WTC11 (cell line): ENCODE measurements at regions not wholly inside any gene's neighbourhood (a gene's known extent, or its start where the extent isn't known, plus 50 kb on each side); places are given as distances from the start of the nearest gene placed in this dataset.

Experiments used
- ATAC-seq: fragments of 200-7000 bp; cut with Tn5 transposase; 2 replicates; pipeline ENCODE4 v1.10.0; 2021; ENCODE audit warnings: mild to moderate bottlenecking, moderate library complexity
- CTCF ChIA-PET: fragments of 300-600 bp; sonication (Branson Sonifier 250); formaldehyde crosslinking; loops from one replicate; lab custom pipeline; 2021; ENCODE audit warnings: antibody characterized with exemption; lab: Charles Lee
- POLR2A ChIA-PET: fragments of 350-600 bp; sonication (Branson Sonifier 250); formaldehyde crosslinking; loops from one replicate; lab custom pipeline; 2021; ENCODE audit warnings: antibody characterized with exemption; lab: Charles Lee
- DNase-seq: peaks from one replicate; pipeline ENCODE4 v3.0.0; 2021; ENCODE audit warnings: low spot score
- H3K27ac Mint-ChIP-seq: 2 replicates; pipeline ENCODE4 v1.8.0; 2021; ENCODE audit warnings: mixed read lengths
- H3K27me3 Mint-ChIP-seq: 2 replicates; pipeline ENCODE4 v1.8.0; 2021; ENCODE audit warnings: low read depth, mild to moderate bottlenecking, moderate library complexity, mixed read lengths
- H3K36me3 Mint-ChIP-seq: 2 replicates; pipeline ENCODE4 v1.8.0; 2021; ENCODE audit warnings: mixed read lengths
- H3K4me1 Mint-ChIP-seq: 2 replicates; pipeline ENCODE4 v1.8.0; 2022; ENCODE audit warnings: mixed read lengths
- H3K4me3 Mint-ChIP-seq: 2 replicates; pipeline ENCODE4 v1.8.0; 2021; ENCODE audit warnings: mild to moderate bottlenecking, moderate library complexity, mixed read lengths
- H3K9me3 Mint-ChIP-seq: 2 replicates; pipeline ENCODE4 v1.8.0; 2021; ENCODE audit warnings: mixed read lengths
- E2F4 ChIP-seq: sonication (generic); formaldehyde crosslinking; IDR thresholded peaks from 2 replicates; pipeline ENCODE4 v1.8.1; 2022; ENCODE audit warnings: low read depth, mild to moderate bottlenecking, moderate library complexity, missing genetic modification reagents, borderline replicate concordance
- ELF4 ChIP-seq: sonication (generic); formaldehyde crosslinking; IDR thresholded peaks from 2 replicates; pipeline ENCODE4 v1.8.1; 2022; ENCODE audit warnings: low read depth, mild to moderate bottlenecking, moderate library complexity, missing genetic modification reagents
- FOXK1 ChIP-seq: sonication (generic); formaldehyde crosslinking; IDR thresholded peaks from 2 replicates; pipeline ENCODE4 v1.8.0; 2022; ENCODE audit warnings: mild to moderate bottlenecking, moderate library complexity, missing genetic modification reagents
- GABPB1 ChIP-seq: sonication (generic); formaldehyde crosslinking; IDR thresholded peaks from 2 replicates; pipeline ENCODE4 v1.8.1; 2023; ENCODE audit warnings: mild to moderate bottlenecking, missing genetic modification reagents
- IRF2 ChIP-seq: sonication (generic); formaldehyde crosslinking; IDR thresholded peaks from 2 replicates; pipeline ENCODE4 v1.8.0; 2022; ENCODE audit warnings: low read depth, missing genetic modification reagents, borderline replicate concordance
- MLX ChIP-seq: sonication (generic); formaldehyde crosslinking; IDR thresholded peaks from 2 replicates; pipeline ENCODE4 v1.8.1; 2023; ENCODE audit warnings: mild to moderate bottlenecking, missing genetic modification reagents, moderate library complexity
- MYBL2 ChIP-seq: sonication (generic); formaldehyde crosslinking; IDR thresholded peaks from 2 replicates; pipeline ENCODE4 v1.8.1; 2023; ENCODE audit warnings: mild to moderate bottlenecking, moderate library complexity, missing genetic modification reagents
- NR3C1 ChIP-seq: sonication (generic); formaldehyde crosslinking; conservative IDR thresholded peaks from 2 replicates; pipeline ENCODE4 v1.8.1; 2023; ENCODE audit warnings: low read depth, mild to moderate bottlenecking, missing genetic modification reagents
- PRRX2 ChIP-seq: fragments of 250-450 bp; sonication (Bioruptor Pico); IDR thresholded peaks from 2 replicates; pipeline ENCODE4 v1.8.0; 2021; ENCODE audit warnings: mild to moderate bottlenecking
- TEAD1 ChIP-seq: sonication (generic); formaldehyde crosslinking; IDR thresholded peaks from 2 replicates; pipeline ENCODE4 v1.8.0; 2022; ENCODE audit warnings: mild to moderate bottlenecking, missing genetic modification reagents
- TEAD4 ChIP-seq: sonication (generic); formaldehyde crosslinking; IDR thresholded peaks from 2 replicates; pipeline ENCODE4 v1.8.0; 2022; ENCODE audit warnings: mild to moderate bottlenecking, missing genetic modification reagents
- TP53 ChIP-seq: sonication (generic); formaldehyde crosslinking; IDR thresholded peaks from 2 replicates; pipeline ENCODE4 v1.8.1; 2023; ENCODE audit warnings: mild to moderate bottlenecking, missing genetic modification reagents
- USF2 ChIP-seq: sonication (generic); formaldehyde crosslinking; IDR thresholded peaks from 2 replicates; pipeline ENCODE4 v1.8.1; 2023; ENCODE audit warnings: mild to moderate bottlenecking, missing genetic modification reagents, moderate library complexity
- ZNF396 ChIP-seq: fragments of 250-450 bp; sonication (Bioruptor Pico); IDR thresholded peaks from 2 replicates; pipeline ENCODE4 v1.8.0; 2021; ENCODE audit warnings: mild to moderate bottlenecking, moderate library complexity, borderline replicate concordance
- TF ChIP-seq, protein P1 (sequence below): sonication (generic); formaldehyde crosslinking; IDR thresholded peaks from 2 replicates; pipeline ENCODE4 v1.8.0; 2023; ENCODE audit warnings: missing genetic modification reagents, mild to moderate bottlenecking, borderline replicate concordance
- TF ChIP-seq, protein P2 (sequence below): sonication (generic); formaldehyde crosslinking; IDR thresholded peaks from 2 replicates; pipeline ENCODE4 v1.8.0; 2023; ENCODE audit warnings: mild to moderate bottlenecking, missing genetic modification reagents
- TF ChIP-seq, protein P3 (sequence below): fragments of 250-450 bp; sonication (Bioruptor Pico); IDR thresholded peaks from 2 replicates; pipeline ENCODE4 v1.9.0; 2021; ENCODE audit warnings: moderate library complexity, mild to moderate bottlenecking, inconsistent platforms, borderline replicate concordance
- TF ChIP-seq, protein P4 (sequence below): sonication (generic); formaldehyde crosslinking; IDR thresholded peaks from 2 replicates; pipeline ENCODE4 v1.8.1; 2023; ENCODE audit warnings: mild to moderate bottlenecking, missing genetic modification reagents, borderline replicate concordance

DNA sequence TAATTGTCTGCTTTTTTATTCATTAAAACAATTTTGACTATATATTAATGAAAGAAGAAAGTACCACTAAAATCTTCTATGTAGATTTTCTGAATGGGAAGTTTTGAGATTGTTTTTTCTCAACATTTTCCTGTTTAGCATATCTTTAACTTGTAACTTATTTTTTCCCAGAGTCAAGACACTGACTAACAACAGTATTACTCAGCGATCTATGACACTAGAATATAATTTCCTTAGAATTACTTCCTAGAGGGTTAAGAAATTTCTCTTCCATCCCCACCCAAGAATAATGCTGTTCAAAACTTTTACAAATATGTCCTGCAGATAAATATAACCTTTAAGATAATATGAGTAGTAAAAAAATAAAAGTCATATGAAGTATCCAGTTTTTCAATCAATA is 218.2 kb upstream of the NR5A2 start (continued):
- TF ChIP-seq, protein P1, sequence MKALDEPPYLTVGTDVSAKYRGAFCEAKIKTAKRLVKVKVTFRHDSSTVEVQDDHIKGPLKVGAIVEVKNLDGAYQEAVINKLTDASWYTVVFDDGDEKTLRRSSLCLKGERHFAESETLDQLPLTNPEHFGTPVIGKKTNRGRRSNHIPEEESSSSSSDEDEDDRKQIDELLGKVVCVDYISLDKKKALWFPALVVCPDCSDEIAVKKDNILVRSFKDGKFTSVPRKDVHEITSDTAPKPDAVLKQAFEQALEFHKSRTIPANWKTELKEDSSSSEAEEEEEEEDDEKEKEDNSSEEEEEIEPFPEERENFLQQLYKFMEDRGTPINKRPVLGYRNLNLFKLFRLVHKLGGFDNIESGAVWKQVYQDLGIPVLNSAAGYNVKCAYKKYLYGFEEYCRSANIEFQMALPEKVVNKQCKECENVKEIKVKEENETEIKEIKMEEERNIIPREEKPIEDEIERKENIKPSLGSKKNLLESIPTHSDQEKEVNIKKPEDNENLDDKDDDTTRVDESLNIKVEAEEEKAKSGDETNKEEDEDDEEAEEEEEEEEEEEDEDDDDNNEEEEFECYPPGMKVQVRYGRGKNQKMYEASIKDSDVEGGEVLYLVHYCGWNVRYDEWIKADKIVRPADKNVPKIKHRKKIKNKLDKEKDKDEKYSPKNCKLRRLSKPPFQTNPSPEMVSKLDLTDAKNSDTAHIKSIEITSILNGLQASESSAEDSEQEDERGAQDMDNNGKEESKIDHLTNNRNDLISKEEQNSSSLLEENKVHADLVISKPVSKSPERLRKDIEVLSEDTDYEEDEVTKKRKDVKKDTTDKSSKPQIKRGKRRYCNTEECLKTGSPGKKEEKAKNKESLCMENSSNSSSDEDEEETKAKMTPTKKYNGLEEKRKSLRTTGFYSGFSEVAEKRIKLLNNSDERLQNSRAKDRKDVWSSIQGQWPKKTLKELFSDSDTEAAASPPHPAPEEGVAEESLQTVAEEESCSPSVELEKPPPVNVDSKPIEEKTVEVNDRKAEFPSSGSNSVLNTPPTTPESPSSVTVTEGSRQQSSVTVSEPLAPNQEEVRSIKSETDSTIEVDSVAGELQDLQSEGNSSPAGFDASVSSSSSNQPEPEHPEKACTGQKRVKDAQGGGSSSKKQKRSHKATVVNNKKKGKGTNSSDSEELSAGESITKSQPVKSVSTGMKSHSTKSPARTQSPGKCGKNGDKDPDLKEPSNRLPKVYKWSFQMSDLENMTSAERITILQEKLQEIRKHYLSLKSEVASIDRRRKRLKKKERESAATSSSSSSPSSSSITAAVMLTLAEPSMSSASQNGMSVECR (CRISPR knock-in tag), result no peak
- TF ChIP-seq NR3C1 (CRISPR knock-in tag), result no peak
- TF ChIP-seq IRF2 (CRISPR knock-in tag), result no peak
- no peak for TF ChIP-seq E2F4 (CRISPR knock-in tag)
- TF ChIP-seq ELF4 (CRISPR knock-in tag), result no peak

DNA sequence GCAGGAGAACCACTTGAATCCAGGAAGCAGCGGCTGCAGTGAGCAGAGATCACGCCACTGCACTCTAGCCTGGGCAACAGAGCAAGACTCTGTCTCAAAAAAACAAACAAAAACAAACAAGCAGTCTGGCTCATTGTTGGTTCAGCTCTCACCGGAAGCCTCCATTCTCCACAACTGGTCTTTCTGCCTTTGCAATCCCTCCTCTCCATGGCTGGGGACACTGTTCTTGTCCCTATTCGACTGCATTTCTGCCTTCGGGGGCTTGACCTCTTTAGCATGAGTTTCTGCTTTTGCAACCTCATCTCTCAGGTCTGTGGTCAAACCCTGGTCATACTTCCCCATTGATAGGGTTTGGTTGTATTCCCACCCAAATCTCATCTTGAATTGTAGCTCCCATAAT is 216.3 kb upstream of the NR5A2 start:
- ChIA-PET CTCF (no interaction called here), POLR2A (no interaction called here)
- Mint-ChIP-seq H3K4me3 (no peak overlapping the region), H3K9me3 (peaks cover 6% of the 10 kb centered on the region; the same call in 1 of the 2 replicates), H3K27ac (no peak overlapping the region), H3K4me1 (peaks cover 4% of the 10 kb centered on the region; the same call in 1 of the 2 replicates), H3K36me3 (no peaks in the 10 kb centered on the region), H3K27me3 (no peaks in the 10 kb centered on the region)
- TF ChIP-seq GABPB1 (CRISPR knock-in tag) (no peak), TEAD1 (CRISPR knock-in tag) (no peak), TEAD4 (no peak), TP53 (no peak), MYBL2 (no peak), ZNF396 (CRISPR knock-in tag) (no peak), PRRX2 (no peak), USF2 (no peak)
- TF ChIP-seq, protein P2, sequence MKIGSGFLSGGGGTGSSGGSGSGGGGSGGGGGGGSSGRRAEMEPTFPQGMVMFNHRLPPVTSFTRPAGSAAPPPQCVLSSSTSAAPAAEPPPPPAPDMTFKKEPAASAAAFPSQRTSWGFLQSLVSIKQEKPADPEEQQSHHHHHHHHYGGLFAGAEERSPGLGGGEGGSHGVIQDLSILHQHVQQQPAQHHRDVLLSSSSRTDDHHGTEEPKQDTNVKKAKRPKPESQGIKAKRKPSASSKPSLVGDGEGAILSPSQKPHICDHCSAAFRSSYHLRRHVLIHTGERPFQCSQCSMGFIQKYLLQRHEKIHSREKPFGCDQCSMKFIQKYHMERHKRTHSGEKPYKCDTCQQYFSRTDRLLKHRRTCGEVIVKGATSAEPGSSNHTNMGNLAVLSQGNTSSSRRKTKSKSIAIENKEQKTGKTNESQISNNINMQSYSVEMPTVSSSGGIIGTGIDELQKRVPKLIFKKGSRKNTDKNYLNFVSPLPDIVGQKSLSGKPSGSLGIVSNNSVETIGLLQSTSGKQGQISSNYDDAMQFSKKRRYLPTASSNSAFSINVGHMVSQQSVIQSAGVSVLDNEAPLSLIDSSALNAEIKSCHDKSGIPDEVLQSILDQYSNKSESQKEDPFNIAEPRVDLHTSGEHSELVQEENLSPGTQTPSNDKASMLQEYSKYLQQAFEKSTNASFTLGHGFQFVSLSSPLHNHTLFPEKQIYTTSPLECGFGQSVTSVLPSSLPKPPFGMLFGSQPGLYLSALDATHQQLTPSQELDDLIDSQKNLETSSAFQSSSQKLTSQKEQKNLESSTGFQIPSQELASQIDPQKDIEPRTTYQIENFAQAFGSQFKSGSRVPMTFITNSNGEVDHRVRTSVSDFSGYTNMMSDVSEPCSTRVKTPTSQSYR (CRISPR knock-in tag), result no peak
- TF ChIP-seq, protein P3, sequence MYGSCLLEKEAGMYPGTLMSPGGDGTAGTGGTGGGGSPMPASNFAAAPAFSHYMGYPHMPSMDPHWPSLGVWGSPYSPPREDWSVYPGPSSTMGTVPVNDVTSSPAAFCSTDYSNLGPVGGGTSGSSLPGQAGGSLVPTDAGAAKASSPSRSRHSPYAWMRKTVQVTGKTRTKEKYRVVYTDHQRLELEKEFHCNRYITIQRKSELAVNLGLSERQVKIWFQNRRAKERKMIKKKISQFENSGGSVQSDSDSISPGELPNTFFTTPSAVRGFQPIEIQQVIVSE, result no peak
- ATAC-seq (no peak), DNase-seq (no peak)

- Mint-ChIP-seq H3K4me1 (peaks cover 4% of the 10 kb centered on the region), H3K27me3 (no peaks in the 10 kb centered on the region), H3K9me3 (peaks cover 6% of the 10 kb centered on the region; the same call in 1 of the 2 replicates), H3K36me3 (no peaks in the 10 kb centered on the region), H3K27ac (no peak overlapping the region), H3K4me3 (no peak overlapping the region)
- ATAC-seq (no peak), DNase-seq (no peak)
- POLR2A ChIA-PET, result no interaction called here
- CTCF ChIA-PET, result no interaction called here
- no peak for TF ChIP-seq MLX
- no peak for TF ChIP-seq USF2
- TF ChIP-seq, protein P4, sequence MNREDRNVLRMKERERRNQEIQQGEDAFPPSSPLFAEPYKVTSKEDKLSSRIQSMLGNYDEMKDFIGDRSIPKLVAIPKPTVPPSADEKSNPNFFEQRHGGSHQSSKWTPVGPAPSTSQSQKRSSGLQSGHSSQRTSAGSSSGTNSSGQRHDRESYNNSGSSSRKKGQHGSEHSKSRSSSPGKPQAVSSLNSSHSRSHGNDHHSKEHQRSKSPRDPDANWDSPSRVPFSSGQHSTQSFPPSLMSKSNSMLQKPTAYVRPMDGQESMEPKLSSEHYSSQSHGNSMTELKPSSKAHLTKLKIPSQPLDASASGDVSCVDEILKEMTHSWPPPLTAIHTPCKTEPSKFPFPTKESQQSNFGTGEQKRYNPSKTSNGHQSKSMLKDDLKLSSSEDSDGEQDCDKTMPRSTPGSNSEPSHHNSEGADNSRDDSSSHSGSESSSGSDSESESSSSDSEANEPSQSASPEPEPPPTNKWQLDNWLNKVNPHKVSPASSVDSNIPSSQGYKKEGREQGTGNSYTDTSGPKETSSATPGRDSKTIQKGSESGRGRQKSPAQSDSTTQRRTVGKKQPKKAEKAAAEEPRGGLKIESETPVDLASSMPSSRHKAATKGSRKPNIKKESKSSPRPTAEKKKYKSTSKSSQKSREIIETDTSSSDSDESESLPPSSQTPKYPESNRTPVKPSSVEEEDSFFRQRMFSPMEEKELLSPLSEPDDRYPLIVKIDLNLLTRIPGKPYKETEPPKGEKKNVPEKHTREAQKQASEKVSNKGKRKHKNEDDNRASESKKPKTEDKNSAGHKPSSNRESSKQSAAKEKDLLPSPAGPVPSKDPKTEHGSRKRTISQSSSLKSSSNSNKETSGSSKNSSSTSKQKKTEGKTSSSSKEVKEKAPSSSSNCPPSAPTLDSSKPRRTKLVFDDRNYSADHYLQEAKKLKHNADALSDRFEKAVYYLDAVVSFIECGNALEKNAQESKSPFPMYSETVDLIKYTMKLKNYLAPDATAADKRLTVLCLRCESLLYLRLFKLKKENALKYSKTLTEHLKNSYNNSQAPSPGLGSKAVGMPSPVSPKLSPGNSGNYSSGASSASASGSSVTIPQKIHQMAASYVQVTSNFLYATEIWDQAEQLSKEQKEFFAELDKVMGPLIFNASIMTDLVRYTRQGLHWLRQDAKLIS (CRISPR knock-in tag), result no peak
- TF ChIP-seq FOXK1 (CRISPR knock-in tag), result no peak
Measured at GRCh38 chr1:199813198-199813597, 214.3 kb upstream of the NR5A2 start.
